Left lung (tissue), 4 donors: ENCODE measurements at regions not wholly inside any gene's neighbourhood (a gene's known extent, or its start where the extent isn't known, plus 50 kb on each side); places are given as distances from the start of the nearest gene placed in this dataset.

ENCODE experiments used
- ATAC-seq: fragments of 200-7000 bp; cut with Tn5 transposase; one replicate; pipeline ENCODE4 v1.9.1; 2020; ENCODE audit warnings: moderate library complexity
- DNase-seq, 4 donors: peaks; one replicate each; pipeline ENCODE4 v3.0.0-alpha.2; 2013 to 2020
- H3K27ac ChIP-seq, 2 donors: fragments of 200-600 bp; sonication (generic) in 1 of 2; one replicate each; pipeline versions ENCODE4 v1.5.0 to v1.8.0; 2020 to 2021
- H3K27me3 ChIP-seq, 2 donors: fragments of 200-600 bp; sonication (generic) in 1 of 2; one replicate each; pipeline versions ENCODE4 v1.5.0 to v1.8.0; 2020 to 2021
- H3K36me3 ChIP-seq, 2 donors: fragments of 200-600 bp; sonication (generic) in 1 of 2; one replicate each; pipeline versions ENCODE4 v1.5.0 to v1.8.0; 2020 to 2021
- H3K4me1 ChIP-seq, 2 donors: fragments of 200-600 bp; one replicate each; pipeline ENCODE4 v1.8.0; 2021
- H3K4me3 ChIP-seq, 2 donors: fragments of 200-600 bp; sonication (generic) in 1 of 2; one replicate each; pipeline versions ENCODE4 v1.5.0 to v1.8.0; 2020 to 2021; ENCODE audit warnings: mild to moderate bottlenecking in 1 of 2
- H3K9me3 ChIP-seq, 2 donors: fragments of 200-600 bp; sonication (generic) in 1 of 2; one replicate each; pipeline versions ENCODE4 v1.5.0 to v1.8.0; 2020 to 2021
- CTCF ChIP-seq, 2 donors: fragments of 200-600 bp; sonication (generic) in 1 of 2; IDR thresholded peaks; one replicate each; pipeline versions ENCODE4 v1.5.0 to v1.8.0; 2021; ENCODE audit warnings: antibody characterized with exemption in 2 of 2
- intact Hi-C, 2 donors: fragments of 100-400 bp; cut with DNase I; formaldehyde crosslinking; loops; one replicate each; pipeline versions ENCODE4 v1.11.2 to v1.14.2; 2022
- donor health status: DM: no; HTN: yes; CAD: no.
- donor health status: DM: no; HTN: no; CAD: no.

- H3K36me3 ChIP-seq = no peaks in the 10 kb centered on the region
- TF ChIP-seq CTCF (IDR thresholded peaks at IDR 0.05) = no peak
Observed at GRCh38 chr5:62742207-62742606, 163.6 kb downstream of the LRRC70 start.

GRCh38 chr5:62741761-62742160 lies 163.1 kb downstream of the LRRC70 start:
- Histone ChIP-seq H3K36me3 (no peaks in the 10 kb centered on the region), H3K27ac (no peak overlapping the region), H3K27me3 (no peaks in the 10 kb centered on the region), H3K4me3 (no peak overlapping the region), H3K4me1 (no peaks in the 10 kb centered on the region), H3K9me3 (no peaks in the 10 kb centered on the region)
- no peak for ATAC-seq
- intact Hi-C loops = no loop called here
- no peak for TF ChIP-seq CTCF (IDR thresholded peaks at IDR 0.05)
- no peak for DNase-seq

More at GRCh38 chr5:62742207-62742606, 163.6 kb downstream of the LRRC70 start:
- Histone ChIP-seq H3K4me1 (no peaks in the 10 kb centered on the region), H3K4me3 (no peak overlapping the region), H3K27me3 (no peaks in the 10 kb centered on the region), H3K9me3 (no peaks in the 10 kb centered on the region), H3K27ac (no peak overlapping the region)
- intact Hi-C loops = no loop called here
- DNase-seq = no peak
- no peak for ATAC-seq

- no peak for DNase-seq
- no peak for TF ChIP-seq CTCF (IDR thresholded peaks at IDR 0.05)
- Histone ChIP-seq H3K4me1 (no peaks in the 10 kb centered on the region), H3K27me3 (no peaks in the 10 kb centered on the region), H3K36me3 (no peaks in the 10 kb centered on the region), H3K27ac (no peak overlapping the region), H3K4me3 (no peak overlapping the region), H3K9me3 (no peaks in the 10 kb centered on the region)
- no peak for ATAC-seq
- intact Hi-C loops = no loop called here
Observed at GRCh38 chr5:62737766-62738165, 159.1 kb downstream of the LRRC70 start.

- DNase-seq (no peak), ATAC-seq (peak; percentile 63)
- H3K36me3 ChIP-seq = no peaks in the 10 kb centered on the region
- H3K27ac ChIP-seq = no peak overlapping the region
- no peaks in the 10 kb centered on the region for H3K4me1 ChIP-seq
- H3K9me3 ChIP-seq = no peaks in the 10 kb centered on the region
- no peak overlapping the region for H3K4me3 ChIP-seq
- no peaks in the 10 kb centered on the region for H3K27me3 ChIP-seq
- TF ChIP-seq CTCF (IDR thresholded peaks at IDR 0.05) = no peak
- intact Hi-C loops = no loop called here
Observed at GRCh38 chr5:62732677-62733121, 154.1 kb downstream of the LRRC70 start.

- Histone ChIP-seq H3K9me3 (no peaks in the 10 kb centered on the region), H3K27ac (no peak overlapping the region), H3K4me1 (no peaks in the 10 kb centered on the region), H3K36me3 (no peaks in the 10 kb centered on the region), H3K4me3 (no peak overlapping the region), H3K27me3 (no peaks in the 10 kb centered on the region)
- no peak for TF ChIP-seq CTCF (IDR thresholded peaks at IDR 0.05)
- DNase-seq = no peak
- intact Hi-C loops = no loop called here
- peak; percentile 29 for ATAC-seq
Observed at GRCh38 chr5:62731022-62731421, 152.4 kb downstream of the LRRC70 start.
